ENCODE measurements at regions not wholly inside any gene's neighbourhood (a gene's known extent, or its start where the extent isn't known, plus 50 kb on each side); places are given as distances from the start of the nearest gene placed in this dataset.
"Not testable (repeated sequence)": the region's sequence is repeated elsewhere in the genome, so short reads cannot be mapped to it uniquely, and the experiment has no call there.

DNA sequence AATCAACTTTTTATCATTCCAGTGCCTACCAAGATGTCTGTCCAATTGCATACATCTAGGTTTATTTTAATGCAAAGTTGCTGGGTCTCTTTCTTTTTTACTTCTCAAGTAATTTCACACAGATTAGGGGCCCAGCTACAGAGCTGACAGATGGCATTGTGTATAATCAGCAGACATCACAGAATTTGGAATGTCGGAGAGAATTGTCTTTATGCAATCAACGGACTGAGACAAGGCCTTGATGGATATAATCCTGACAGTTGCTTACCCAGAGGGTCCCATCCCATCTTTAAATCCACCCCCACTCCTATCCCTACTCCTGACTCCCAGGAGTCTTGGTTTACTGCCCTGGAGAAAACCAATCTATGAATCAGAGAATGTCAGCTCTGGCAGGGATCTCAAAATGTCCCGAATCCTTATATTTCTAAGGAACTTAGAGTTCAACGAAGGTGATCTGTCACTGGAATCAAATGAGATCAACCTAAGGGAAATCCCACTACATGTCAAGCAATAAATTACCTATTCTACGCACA lies 142.0 kb downstream of the LRATD1 start:
- no peaks in the 10 kb centered on the region for H3K27me3 ChIP-seq (ENCODE audit: control insufficient read depth in 1 of 2, insufficient read depth in 2 of 2, low read length in 2 of 2)
- H3K27ac ChIP-seq (ENCODE audit: low read depth, low read length) = no peak overlapping the region
- H3K36me3 ChIP-seq (ENCODE audit: control insufficient read depth in 1 of 2, insufficient read depth in 2 of 2, low read length in 2 of 2) = no peaks in the 10 kb centered on the region
- no peak overlapping the region for H3K9ac ChIP-seq (ENCODE audit: low read depth in 1 of 2, low read length in 2 of 2)
- H3K4me3 ChIP-seq (ENCODE audit: low read depth in 1 of 2, low read length in 2 of 2) = no peak overlapping the region
- no peaks in the 10 kb centered on the region for H3K4me1 ChIP-seq (ENCODE audit: control insufficient read depth in 1 of 2, insufficient read depth in 2 of 2, low read length in 2 of 2)
- no peaks in the 10 kb centered on the region for H3K9me3 ChIP-seq (ENCODE audit: control insufficient read depth in 1 of 2, low read length in 2 of 2)

DNA sequence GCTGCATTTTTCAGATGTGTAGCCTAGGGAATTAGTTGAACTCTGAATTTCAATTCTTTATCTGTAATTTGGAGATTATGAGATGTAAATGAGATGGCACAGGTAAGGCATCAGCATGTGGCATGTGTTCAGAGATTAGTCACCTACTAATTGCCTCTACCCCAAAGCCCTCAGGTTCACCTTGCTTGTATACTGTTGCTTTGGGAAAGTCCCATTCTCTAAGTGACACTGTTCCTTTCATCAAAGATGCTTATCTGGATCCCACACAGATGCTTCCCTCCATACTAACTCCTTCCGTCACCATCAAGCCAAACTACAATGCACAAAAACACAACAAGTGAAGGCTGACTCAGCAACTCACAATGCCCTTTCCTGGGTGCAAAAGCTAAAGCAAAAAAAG lies 143.7 kb downstream of the LRATD1 start:
- Histone ChIP-seq H3K4me1 (ENCODE audit: control insufficient read depth in 1 of 2, insufficient read depth in 2 of 2, low read length in 2 of 2) (no peaks in the 10 kb centered on the region), H3K9me3 (ENCODE audit: control insufficient read depth in 1 of 2, low read length in 2 of 2) (no peaks in the 10 kb centered on the region), H3K27ac (ENCODE audit: low read depth, low read length) (no peak overlapping the region), H3K9ac (ENCODE audit: low read depth in 1 of 2, low read length in 2 of 2) (no peak overlapping the region), H3K27me3 (ENCODE audit: control insufficient read depth in 1 of 2, insufficient read depth in 2 of 2, low read length in 2 of 2) (no peaks in the 10 kb centered on the region), H3K4me3 (ENCODE audit: low read depth in 1 of 2, low read length in 2 of 2) (no peak overlapping the region), H3K36me3 (ENCODE audit: control insufficient read depth in 1 of 2, insufficient read depth in 2 of 2, low read length in 2 of 2) (no peaks in the 10 kb centered on the region)

DNA sequence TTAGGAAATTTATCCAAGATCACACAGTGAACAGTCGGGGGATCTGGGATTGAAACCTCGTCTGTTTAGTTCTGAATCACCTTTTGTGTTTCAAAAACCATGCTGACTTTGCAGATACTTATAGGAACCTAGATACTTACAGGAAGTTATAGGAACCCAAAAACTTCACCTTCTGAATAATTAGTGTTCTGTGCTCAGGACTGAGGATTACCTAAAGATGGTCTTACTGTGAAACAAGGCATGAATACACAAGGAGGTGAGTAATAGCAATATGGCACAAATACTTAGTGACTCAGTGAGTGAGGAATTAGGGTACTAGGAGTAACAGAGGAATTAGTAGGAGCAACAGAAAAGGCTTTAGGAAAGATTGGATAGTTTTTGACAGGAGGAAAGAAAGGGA lies 145.5 kb downstream of the LRATD1 start:
- H3K27me3 ChIP-seq (ENCODE audit: control insufficient read depth in 1 of 2, insufficient read depth in 2 of 2, low read length in 2 of 2) = no peaks in the 10 kb centered on the region
- no peak overlapping the region for H3K27ac ChIP-seq (ENCODE audit: low read depth, low read length)
- no peaks in the 10 kb centered on the region for H3K4me1 ChIP-seq (ENCODE audit: control insufficient read depth in 1 of 2, insufficient read depth in 2 of 2, low read length in 2 of 2)
- no peak overlapping the region for H3K9ac ChIP-seq (ENCODE audit: low read depth in 1 of 2, low read length in 2 of 2)
- H3K9me3 ChIP-seq (ENCODE audit: control insufficient read depth in 1 of 2, low read length in 2 of 2) = no peaks in the 10 kb centered on the region
- no peak overlapping the region for H3K4me3 ChIP-seq (ENCODE audit: low read depth in 1 of 2, low read length in 2 of 2)
- no peaks in the 10 kb centered on the region for H3K36me3 ChIP-seq (ENCODE audit: control insufficient read depth in 1 of 2, insufficient read depth in 2 of 2, low read length in 2 of 2)

DNA sequence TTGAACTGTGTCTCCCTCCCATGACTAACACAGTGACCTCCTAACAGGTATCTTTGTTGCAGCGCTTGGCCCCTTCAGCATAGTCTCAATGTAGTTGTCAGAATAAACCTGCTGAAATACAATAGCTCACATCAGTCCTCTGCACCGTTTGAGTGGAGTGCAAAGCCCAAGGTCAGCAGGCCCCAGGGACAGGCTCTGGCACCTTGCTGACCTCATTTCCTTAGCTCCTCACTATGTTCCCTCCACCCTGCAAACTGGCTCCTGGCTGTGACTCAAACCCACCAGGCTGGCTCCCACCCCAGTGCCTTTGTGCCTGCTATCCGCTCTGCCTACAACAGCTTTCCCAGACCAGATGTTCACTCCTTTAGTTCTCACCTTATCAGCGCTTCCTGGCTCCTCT lies 146.7 kb downstream of the LRATD1 start:
- H3K9ac ChIP-seq (ENCODE audit: low read depth in 1 of 2, low read length in 2 of 2) = no peak overlapping the region
- H3K4me3 ChIP-seq (ENCODE audit: low read depth in 1 of 2, low read length in 2 of 2) = no peak overlapping the region
- H3K36me3 ChIP-seq (ENCODE audit: control insufficient read depth in 1 of 2, insufficient read depth in 2 of 2, low read length in 2 of 2) = no peaks in the 10 kb centered on the region
- no peaks in the 10 kb centered on the region for H3K9me3 ChIP-seq (ENCODE audit: control insufficient read depth in 1 of 2, low read length in 2 of 2)
- H3K27me3 ChIP-seq (ENCODE audit: control insufficient read depth in 1 of 2, insufficient read depth in 2 of 2, low read length in 2 of 2) = no peaks in the 10 kb centered on the region
- H3K27ac ChIP-seq (ENCODE audit: low read depth, low read length) = no peak overlapping the region
- H3K4me1 ChIP-seq (ENCODE audit: control insufficient read depth in 1 of 2, insufficient read depth in 2 of 2, low read length in 2 of 2) = no peaks in the 10 kb centered on the region

DNA sequence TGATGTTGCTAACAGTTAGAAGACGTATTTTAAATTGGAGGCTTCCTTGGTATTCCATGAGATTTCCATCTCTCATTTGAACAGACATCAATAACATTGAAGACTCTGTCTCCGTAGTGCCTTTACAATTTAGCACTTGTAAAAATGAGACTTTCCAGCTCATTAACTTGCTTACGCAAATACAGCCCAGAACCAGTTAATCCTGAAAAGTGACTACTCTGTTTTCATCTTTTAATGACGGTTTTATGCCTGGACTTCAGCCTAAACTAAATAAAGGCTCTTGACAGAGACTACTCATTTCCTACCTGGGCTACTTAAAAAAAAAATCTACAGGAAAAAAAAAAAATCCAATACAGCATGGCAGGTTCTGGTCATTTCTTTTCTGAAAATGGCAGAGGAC lies 148.6 kb downstream of the LRATD1 start:
- Histone ChIP-seq H3K9ac (ENCODE audit: low read depth in 1 of 2, low read length in 2 of 2) (no peak overlapping the region), H3K4me1 (ENCODE audit: control insufficient read depth in 1 of 2, insufficient read depth in 2 of 2, low read length in 2 of 2) (no peaks in the 10 kb centered on the region), H3K27me3 (ENCODE audit: control insufficient read depth in 1 of 2, insufficient read depth in 2 of 2, low read length in 2 of 2) (no peaks in the 10 kb centered on the region), H3K36me3 (ENCODE audit: control insufficient read depth in 1 of 2, insufficient read depth in 2 of 2, low read length in 2 of 2) (no peaks in the 10 kb centered on the region), H3K27ac (ENCODE audit: low read depth, low read length) (no peak overlapping the region), H3K4me3 (ENCODE audit: low read depth in 1 of 2, low read length in 2 of 2) (no peak overlapping the region), H3K9me3 (ENCODE audit: control insufficient read depth in 1 of 2, low read length in 2 of 2) (no peaks in the 10 kb centered on the region)

DNA sequence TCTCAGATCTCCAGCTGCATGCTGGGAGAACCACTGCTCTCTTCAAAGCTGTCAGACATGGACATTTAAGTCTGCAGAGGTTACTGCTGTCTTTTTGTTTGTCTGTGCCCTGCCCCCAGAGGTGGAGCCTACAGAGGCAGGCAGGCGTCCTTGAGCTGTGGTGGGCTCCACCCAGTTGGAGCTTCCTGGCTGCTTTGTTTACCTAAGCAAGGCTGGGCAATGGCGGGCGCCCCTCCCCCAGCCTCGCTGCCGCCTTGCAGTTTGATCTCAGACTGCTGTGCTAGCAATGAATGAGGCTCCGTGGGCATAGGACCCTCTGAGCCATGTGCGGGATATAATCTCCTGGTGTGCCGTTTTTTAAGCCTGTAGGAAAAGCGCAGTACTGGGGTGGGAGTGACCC lies 156.3 kb downstream of the LRATD1 start:
- not testable (repeated sequence) for H3K36me3 ChIP-seq (ENCODE audit: control insufficient read depth in 1 of 2, insufficient read depth in 2 of 2, low read length in 2 of 2); H3K9me3 ChIP-seq (ENCODE audit: control insufficient read depth in 1 of 2, low read length in 2 of 2); H3K4me3 ChIP-seq (ENCODE audit: low read depth in 1 of 2, low read length in 2 of 2); H3K27ac ChIP-seq (ENCODE audit: low read depth, low read length); H3K4me1 ChIP-seq (ENCODE audit: control insufficient read depth in 1 of 2, insufficient read depth in 2 of 2, low read length in 2 of 2); H3K9ac ChIP-seq (ENCODE audit: low read depth in 1 of 2, low read length in 2 of 2); H3K27me3 ChIP-seq (ENCODE audit: control insufficient read depth in 1 of 2, insufficient read depth in 2 of 2, low read length in 2 of 2)

DNA sequence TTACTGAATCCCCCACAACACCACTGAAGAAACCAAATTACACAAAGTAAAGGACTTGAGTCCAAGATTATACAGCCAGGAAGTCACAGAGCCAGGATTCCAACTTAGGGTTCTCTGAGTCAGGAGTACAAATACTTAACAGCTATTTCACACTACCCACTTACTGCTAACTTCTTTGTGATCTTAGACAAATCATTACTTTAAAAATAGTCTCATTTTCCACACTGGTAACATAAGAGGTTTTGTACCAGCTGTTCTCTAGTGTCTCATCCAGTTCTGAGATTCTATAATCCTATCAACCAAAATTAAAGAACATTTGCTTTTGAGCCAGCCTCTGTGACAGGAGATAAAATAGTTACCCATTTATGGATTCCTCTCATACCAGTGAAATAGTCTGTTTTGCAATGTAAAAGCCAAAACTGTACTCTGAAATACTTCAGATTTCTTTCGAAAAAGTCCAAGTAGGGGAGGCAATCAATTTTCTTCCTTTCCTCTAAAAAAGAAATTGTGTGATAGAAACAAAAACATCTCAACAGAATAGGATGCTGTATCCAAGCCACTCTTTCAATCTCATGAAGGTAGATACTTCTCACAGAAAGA lies 157.6 kb downstream of the LRATD1 start:
- H3K4me3 ChIP-seq (ENCODE audit: low read depth in 1 of 2, low read length in 2 of 2) = no peak overlapping the region
- H3K4me1 ChIP-seq (ENCODE audit: control insufficient read depth in 1 of 2, insufficient read depth in 2 of 2, low read length in 2 of 2) = no peaks in the 10 kb centered on the region
- no peaks in the 10 kb centered on the region for H3K27me3 ChIP-seq (ENCODE audit: control insufficient read depth in 1 of 2, insufficient read depth in 2 of 2, low read length in 2 of 2)
- no peak overlapping the region for H3K27ac ChIP-seq (ENCODE audit: low read depth, low read length)
- H3K9me3 ChIP-seq (ENCODE audit: control insufficient read depth in 1 of 2, low read length in 2 of 2) = no peaks in the 10 kb centered on the region
- H3K36me3 ChIP-seq (ENCODE audit: control insufficient read depth in 1 of 2, insufficient read depth in 2 of 2, low read length in 2 of 2) = no peaks in the 10 kb centered on the region
- no peak overlapping the region for H3K9ac ChIP-seq (ENCODE audit: low read depth in 1 of 2, low read length in 2 of 2)

DNA sequence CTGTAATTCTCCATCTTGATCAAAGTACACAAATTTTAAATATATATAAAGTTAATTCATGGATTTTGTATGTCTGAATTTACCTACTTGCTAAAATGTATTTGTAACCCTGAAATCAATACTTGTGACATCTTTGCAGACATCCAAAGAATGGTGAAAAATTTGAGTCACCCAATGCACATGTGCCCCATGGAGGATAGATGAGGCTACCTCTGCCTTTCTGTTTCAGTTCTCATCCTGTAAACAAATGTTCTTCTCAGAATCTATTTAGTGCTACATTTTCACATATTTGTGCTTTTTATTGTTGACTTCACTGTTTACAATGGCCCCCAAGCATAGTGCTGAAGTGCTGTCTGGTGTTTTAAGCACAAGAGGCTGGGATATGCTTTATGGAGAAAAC lies 171.5 kb downstream of the LRATD1 start:
- H3K27ac ChIP-seq (ENCODE audit: low read depth, low read length) = no peak overlapping the region
- no peaks in the 10 kb centered on the region for H3K9me3 ChIP-seq (ENCODE audit: control insufficient read depth in 1 of 2, low read length in 2 of 2)
- H3K9ac ChIP-seq (ENCODE audit: low read depth in 1 of 2, low read length in 2 of 2) = no peak overlapping the region
- H3K36me3 ChIP-seq (ENCODE audit: control insufficient read depth in 1 of 2, insufficient read depth in 2 of 2, low read length in 2 of 2) = no peaks in the 10 kb centered on the region
- no peaks in the 10 kb centered on the region for H3K4me1 ChIP-seq (ENCODE audit: control insufficient read depth in 1 of 2, insufficient read depth in 2 of 2, low read length in 2 of 2)
- no peak overlapping the region for H3K4me3 ChIP-seq (ENCODE audit: low read depth in 1 of 2, low read length in 2 of 2)
- no peaks in the 10 kb centered on the region for H3K27me3 ChIP-seq (ENCODE audit: control insufficient read depth in 1 of 2, insufficient read depth in 2 of 2, low read length in 2 of 2)

DNA sequence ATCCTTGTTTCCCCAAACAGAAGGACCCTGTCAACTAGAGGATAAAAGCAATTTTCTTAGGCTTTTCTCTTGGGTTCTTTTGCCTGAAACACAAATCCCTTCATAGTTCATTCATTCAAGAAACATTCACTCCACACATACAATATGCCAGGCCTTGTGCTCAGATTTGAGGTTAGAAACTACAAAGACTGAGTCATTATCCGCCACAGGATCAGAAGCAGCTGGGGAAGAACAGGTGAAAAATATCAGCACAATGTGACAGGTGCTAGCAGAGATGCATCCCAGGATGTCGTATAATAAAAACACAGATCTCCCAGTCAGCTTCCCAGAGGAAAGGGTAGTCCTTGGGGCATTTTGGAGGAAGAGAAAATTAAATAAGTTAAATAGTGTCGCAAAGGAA lies 172.4 kb downstream of the LRATD1 start:
- no peaks in the 10 kb centered on the region for H3K9me3 ChIP-seq (ENCODE audit: control insufficient read depth in 1 of 2, low read length in 2 of 2)
- H3K27me3 ChIP-seq (ENCODE audit: control insufficient read depth in 1 of 2, insufficient read depth in 2 of 2, low read length in 2 of 2) = no peaks in the 10 kb centered on the region
- no peak overlapping the region for H3K9ac ChIP-seq (ENCODE audit: low read depth in 1 of 2, low read length in 2 of 2)
- no peaks in the 10 kb centered on the region for H3K36me3 ChIP-seq (ENCODE audit: control insufficient read depth in 1 of 2, insufficient read depth in 2 of 2, low read length in 2 of 2)
- H3K27ac ChIP-seq (ENCODE audit: low read depth, low read length) = no peak overlapping the region
- H3K4me3 ChIP-seq (ENCODE audit: low read depth in 1 of 2, low read length in 2 of 2) = no peak overlapping the region
- no peaks in the 10 kb centered on the region for H3K4me1 ChIP-seq (ENCODE audit: control insufficient read depth in 1 of 2, insufficient read depth in 2 of 2, low read length in 2 of 2)

DNA sequence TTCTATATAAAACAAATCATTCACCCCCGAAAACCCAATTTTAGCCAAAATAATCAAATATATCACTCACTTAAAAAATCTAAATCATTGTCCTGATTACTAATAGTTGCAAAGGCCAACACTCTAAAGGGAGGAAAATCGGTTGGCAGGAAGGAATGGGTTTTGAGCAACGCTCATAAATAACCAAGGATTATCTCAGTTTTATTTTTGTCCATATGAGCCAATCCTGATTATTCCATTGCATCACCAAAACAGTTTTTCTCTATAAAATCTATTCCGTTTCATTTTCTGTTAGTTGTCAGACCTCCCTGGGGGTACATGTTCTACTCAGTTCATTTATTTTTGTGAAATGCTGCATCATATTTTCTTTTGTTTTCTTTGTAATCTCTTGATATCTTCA lies 174.1 kb downstream of the LRATD1 start:
- no peaks in the 10 kb centered on the region for H3K36me3 ChIP-seq (ENCODE audit: control insufficient read depth in 1 of 2, insufficient read depth in 2 of 2, low read length in 2 of 2)

DNA sequence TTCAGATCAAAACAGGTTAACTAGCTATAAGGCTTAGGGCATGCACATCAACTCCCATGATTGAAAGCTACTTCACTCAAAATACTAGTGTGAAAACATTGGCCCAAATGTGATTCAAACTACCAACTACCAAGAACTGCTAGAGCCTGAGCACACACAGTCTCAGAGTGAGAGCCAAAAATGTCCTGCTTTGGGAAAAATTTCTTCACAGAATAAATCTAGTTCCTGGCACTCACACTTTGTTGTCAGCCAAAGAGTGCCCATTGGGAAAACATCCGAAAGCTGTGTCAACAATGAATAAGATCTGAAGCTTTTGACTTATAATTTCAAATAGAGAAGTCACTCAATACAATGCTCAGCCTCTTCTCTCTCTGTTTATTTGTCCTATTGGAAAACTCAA lies 182.7 kb downstream of the LRATD1 start:
- Histone ChIP-seq H3K27me3 (ENCODE audit: control insufficient read depth in 1 of 2, insufficient read depth in 2 of 2, low read length in 2 of 2) (no peaks in the 10 kb centered on the region), H3K9ac (ENCODE audit: low read depth in 1 of 2, low read length in 2 of 2) (no peak overlapping the region), H3K9me3 (ENCODE audit: control insufficient read depth in 1 of 2, low read length in 2 of 2) (no peaks in the 10 kb centered on the region), H3K4me1 (ENCODE audit: control insufficient read depth in 1 of 2, insufficient read depth in 2 of 2, low read length in 2 of 2) (peaks cover 5% of the 10 kb centered on the region in 2 donors), H3K36me3 (ENCODE audit: control insufficient read depth in 1 of 2, insufficient read depth in 2 of 2, low read length in 2 of 2) (no peaks in the 10 kb centered on the region), H3K4me3 (ENCODE audit: low read depth in 1 of 2, low read length in 2 of 2) (no peak overlapping the region), H3K27ac (ENCODE audit: low read depth, low read length) (no peak overlapping the region)

More for the DNA sequence above, 174.1 kb downstream of the LRATD1 start:
- Histone ChIP-seq H3K4me3 (ENCODE audit: low read depth in 1 of 2, low read length in 2 of 2) (no peak overlapping the region), H3K27ac (ENCODE audit: low read depth, low read length) (no peak overlapping the region), H3K4me1 (ENCODE audit: control insufficient read depth in 1 of 2, insufficient read depth in 2 of 2, low read length in 2 of 2) (no peaks in the 10 kb centered on the region), H3K9me3 (ENCODE audit: control insufficient read depth in 1 of 2, low read length in 2 of 2) (no peaks in the 10 kb centered on the region), H3K27me3 (ENCODE audit: control insufficient read depth in 1 of 2, insufficient read depth in 2 of 2, low read length in 2 of 2) (no peaks in the 10 kb centered on the region), H3K9ac (ENCODE audit: low read depth in 1 of 2, low read length in 2 of 2) (no peak overlapping the region)
